SHP77 treated with DMSO at 0.1 percent for 48 hours (cell line): ENCODE measurements at regions not wholly inside any gene's neighbourhood (a gene's known extent, or its start where the extent isn't known, plus 50 kb on each side); places are given as distances from the start of the nearest gene placed in this dataset.

ENCODE experiments used
- DNase-seq: peaks from one replicate; lab custom pipeline; 2025; lab: John Stamatoyannopoulos, UW

DNA sequence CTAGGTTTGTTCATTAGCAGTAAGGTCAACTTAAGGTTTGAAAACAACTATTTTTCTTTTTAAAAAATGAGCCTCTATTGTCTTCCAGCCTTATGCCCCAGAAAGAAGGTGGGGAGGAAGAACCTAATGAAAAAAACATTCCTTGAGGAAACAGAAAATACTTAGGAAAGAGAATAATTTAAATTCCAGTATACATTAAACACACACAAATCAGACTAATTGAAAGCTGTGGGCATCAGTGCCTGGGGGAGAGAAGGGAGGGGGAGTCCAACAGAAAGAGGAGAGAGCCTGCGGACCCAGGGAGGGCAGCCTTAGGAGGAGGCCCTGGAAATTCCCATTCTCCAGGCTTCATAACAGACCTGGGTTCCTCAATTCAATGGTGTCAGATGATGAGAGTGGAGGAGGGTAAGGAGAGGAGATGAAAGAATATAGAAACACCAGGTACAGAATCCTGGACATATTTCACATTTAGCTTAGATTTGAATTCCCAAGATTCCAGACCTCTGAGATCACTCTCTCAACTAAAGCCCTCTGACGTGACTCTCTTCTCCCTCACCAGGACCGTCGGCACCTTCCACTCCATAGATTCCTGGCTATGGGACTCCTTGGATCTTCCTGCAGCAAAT lies 320.5 kb upstream of the UMPS start:
- no peak for DNase-seq

DNA sequence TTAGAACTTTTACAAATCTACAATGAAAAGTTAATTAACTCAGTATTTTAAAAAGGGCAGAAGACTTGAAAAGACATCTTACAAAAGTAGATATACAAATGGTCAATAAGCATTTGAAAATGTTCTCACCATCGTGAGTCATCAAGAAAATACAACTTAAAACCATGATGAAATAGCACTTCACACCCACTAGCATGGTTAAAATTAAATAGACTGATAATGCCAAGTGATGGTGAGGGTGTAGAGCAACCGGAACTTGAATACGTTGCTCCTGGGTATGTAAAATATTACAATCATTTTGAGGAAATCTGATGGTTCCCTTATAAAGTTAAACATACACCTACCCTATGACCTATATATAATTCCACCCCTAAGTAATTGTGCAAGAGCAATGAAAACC lies 319.8 kb upstream of the UMPS start:
- DNase-seq, result no peak

DNA sequence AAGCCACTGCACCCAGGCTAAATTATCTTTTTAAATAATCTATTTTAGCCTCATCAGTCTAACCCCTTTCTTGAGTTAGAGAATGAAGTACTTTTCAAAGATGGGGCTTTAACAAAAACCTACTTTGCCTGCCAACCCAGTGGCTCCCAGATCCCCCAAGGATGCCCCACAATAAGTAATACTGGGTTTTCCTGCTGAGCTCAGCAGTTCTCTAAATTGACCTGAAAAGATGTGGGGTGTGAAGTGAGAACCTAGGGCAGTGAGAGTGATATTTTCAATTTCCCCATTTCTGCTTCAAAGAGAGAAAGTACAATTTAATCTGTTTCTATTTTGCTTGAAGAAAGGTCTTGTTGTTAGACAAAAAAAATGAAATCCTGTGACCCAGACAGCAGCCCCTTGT lies 318.5 kb upstream of the UMPS start:
- no peak for DNase-seq

DNA sequence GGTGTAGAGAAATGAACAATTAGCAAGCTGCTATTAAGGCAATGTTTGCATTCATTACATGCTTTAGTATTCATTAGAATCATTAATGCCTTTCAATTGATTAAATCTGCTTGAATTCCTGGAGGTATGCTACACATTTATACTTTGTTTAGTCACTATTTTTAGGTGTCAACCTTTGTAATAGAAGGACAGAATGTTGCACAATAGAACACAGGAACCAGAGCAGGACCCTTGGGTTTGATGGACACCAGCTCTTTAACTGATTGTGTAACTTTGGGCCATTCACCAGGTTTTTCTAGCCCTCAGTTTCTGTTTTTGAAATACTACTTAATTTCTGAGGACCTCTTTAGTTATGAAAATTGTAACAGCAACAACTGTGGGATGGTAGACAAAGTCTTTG lies 317.6 kb upstream of the UMPS start:
- no peak for DNase-seq

DNA sequence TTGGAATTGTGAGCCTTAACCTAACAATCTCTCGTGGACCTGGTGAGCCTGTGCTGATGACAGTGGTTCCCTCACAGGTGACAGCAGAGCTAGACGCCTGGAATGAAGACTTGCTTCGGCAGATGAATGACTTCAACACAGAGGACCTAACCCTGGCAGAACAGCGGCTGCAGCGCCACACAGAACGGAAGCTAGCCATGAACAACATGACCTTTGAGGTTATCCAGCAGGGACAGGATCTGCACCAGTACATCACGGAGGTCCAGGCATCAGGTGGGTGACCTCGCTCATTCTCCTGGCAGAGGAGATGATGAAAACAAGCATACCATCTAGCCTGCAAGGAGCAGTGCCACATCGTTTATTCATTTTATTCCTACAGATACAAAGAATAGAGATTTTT lies 316.9 kb upstream of the UMPS start:
- no peak for DNase-seq

DNA sequence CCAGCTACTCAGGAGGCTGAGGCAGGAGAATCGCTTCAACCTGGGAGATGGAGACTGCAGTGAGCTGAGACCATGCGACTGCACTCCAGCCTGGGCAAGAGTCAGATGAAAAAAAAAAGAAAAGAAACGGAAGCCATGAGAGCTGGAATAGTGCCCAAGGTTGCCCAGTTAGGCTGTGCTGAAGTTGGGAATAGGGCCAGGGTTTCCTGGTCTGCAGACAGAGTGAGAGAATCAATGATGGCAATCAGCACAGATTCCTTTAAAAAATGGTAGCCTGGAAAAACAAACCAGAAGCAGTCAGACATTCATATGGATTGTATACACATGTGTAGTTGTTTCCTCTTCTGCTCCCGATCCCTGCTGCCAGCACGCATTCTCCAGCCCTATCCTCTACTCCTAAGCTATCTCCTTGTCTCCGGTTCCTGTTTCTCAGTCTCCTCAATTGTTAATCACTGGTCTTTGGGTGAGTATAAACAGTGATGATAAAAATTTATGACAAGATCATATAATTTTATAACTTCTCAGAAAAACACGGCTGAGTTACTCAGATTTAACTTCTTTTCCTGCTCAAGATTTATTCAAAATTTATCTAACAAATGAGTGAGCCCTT lies 316.2 kb upstream of the UMPS start:
- DNase-seq, result no peak

DNA sequence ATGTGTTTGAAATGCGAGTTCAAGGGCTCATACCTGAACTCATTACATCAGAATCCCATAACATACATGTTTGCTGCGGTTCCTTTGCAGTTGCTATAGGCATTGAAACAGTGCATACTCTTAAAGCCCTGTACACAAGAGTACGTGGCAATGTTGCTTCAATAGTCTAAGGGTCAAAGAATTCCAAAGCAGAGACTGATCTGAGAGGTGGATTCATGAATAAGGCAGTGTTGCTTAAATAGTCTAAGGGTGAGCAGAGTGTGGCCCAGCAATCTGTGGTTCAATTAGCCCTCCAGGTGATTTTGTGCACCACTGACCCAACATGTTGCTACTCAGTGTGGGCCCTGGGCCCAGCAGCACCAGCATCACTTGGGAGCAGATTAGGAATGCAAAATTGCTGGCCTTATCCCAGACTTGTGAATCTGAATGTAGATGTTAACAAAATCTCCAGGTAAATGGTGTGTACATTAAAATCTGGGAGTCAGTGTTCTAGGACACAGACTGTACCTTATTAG lies 314.7 kb upstream of the UMPS start:
- DNase-seq, result no peak

DNA sequence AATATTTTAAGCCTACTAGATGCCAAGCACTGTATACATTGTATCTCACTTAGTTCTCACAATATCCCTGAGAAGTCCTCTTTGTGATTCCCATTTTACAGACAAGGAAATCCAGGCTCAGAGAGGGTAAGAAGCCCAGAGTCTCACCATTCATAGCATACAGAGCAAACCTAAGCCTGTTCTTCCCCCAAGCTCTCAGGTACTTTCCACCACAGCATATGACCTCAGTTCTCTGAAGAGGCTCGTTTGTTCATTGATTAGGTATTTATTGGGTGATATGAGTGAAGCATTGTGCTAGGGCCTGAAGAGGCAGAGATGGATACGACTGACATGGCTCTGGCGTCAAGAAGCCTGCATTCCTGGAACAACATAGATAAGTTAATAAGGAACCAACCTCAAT lies 310.9 kb upstream of the UMPS start:
- DNase-seq, result no peak

DNA sequence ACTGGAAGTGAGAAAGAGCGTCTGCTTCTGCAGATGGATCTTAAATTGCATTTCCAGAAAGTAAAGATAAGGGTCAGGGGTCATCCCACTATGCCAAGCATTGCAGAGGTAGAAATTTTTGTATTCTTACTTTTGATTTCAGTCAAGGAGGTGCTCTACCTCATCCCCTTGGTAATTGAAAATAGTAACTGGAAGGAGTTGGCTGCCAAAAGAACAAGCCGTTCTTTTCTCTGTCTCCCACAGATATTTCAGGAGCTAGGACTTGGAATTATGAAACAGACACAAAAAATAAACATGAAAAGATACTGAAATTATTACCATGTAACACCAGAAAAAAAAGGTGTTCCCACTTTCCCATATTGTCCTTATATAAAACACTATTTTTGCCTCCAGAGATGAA lies 309.9 kb upstream of the UMPS start:
- no peak for DNase-seq

DNA sequence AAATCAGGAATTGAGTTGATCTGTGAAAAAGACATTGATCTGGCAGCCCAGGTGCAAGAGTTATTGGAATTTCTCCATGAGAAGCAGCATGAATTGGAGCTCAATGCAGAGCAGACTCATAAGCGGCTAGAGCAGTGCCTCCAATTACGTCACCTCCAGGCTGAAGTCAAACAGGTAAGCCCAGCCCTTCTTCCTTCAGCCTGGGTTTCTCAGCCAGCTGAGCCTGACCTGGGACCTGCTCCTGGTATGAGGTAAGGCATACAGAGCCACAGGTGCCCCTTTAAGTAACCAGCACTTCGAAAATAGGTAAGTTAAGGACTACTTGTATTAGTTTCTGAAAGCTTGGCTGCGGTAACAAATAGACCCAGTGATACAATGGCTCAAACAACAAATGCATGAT lies 307.4 kb upstream of the UMPS start:
- DNase-seq, result no peak

DNA sequence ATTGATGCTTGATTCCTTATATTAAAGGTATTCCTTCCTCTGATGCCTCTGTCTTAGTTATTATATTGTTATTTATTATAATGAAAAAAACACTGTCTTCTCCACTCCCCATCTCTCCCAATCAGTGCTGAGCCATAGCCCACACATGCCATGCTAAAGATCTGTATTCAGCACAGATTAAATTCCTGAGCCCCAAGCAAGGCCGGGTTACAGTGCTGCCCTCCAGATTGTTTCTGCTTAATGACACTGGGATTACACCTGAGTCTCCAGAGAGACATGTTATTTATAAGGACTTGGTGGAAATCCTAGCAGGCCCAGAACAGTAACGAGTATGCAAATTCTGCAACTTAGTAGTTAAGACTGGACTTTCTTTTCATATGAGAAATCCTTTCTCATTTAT lies 305.9 kb upstream of the UMPS start:
- DNase-seq, result no peak

DNA sequence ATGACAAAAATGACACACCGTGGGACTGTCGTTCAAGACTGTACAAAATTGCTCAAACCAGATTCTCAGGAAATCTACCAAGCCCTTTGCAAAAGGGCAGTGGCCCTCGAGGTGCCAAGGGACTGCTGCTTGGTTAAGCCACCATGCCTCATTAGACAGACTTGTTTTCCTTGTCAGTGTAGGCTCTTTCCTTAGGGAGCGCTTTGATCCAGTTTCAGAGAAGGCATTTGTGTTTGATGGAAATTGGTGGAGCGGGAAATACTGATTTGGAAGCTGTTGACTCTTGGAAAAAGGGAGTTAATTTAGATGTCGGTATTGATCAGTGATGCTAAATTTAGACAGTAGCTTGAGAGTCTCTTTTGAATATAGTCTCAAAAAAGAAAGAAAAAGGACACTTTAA lies 304.3 kb upstream of the UMPS start:
- no peak for DNase-seq

DNA sequence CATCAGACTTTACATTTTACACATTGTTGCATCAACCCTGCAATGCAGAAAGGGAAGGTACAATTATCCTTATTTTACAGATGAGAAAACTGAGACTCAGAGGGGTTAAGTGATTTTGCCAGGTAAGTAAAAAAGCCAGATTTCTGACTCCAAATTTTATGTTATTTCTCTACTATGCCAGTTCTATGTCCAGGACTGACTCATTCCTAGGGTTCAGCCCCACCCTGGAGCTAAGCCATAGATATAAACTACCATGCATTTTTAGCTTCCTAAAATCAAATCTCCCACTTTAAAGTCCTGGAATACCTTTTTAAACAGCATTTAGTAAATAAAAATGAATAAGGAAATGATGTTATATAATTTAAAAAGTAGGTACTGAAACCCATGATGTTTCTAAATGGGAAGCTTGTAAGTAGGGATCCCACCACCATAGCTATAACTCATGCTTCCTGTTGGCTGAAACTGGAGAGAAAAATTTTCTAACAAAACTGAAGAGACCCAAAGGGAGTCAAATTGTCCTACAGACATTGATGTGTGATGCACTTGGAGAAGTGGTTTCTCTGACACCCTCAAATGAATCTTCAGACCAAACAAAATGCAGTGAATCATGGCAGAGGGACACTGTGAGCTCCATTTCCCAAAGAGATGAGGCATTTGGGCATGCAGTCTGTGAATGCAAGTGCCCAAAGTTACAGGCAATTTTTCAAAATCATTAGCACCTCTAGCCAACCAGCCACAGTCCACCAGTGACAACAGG lies 301.7 kb upstream of the UMPS start:
- DNase-seq, result no peak

DNA sequence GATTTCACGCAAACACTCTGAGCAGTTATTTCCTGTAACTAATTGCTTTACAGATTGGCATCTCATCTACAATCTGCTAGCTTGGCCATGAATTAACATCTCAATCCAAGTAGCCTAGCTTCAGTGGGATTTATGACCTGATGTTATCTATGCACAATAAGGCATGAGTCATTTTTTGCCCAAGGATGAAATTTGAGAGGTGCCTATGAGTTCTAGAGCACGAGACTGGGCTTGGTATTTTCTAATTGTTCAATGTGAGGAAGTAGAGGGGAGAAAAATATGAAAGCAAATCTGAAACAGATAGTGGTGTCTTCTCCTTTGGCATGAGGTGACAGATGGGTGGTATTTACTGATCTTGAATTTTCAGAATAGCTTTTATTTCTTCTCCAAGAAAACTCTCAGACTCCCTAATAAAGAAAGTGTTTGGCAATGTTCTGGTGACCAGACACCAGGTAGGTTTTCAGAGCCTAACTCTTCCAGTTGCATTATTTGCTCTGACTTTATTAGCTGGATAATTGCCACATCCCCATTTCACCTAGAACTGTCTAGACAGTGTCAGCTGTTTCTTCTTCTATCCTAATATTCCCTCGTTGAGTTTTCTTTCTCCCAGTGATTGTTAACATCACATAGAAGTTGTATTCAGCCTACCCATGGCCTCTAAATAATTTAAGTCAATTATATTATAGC lies 301.0 kb upstream of the UMPS start:
- DNase-seq, result peak; percentile 31

DNA sequence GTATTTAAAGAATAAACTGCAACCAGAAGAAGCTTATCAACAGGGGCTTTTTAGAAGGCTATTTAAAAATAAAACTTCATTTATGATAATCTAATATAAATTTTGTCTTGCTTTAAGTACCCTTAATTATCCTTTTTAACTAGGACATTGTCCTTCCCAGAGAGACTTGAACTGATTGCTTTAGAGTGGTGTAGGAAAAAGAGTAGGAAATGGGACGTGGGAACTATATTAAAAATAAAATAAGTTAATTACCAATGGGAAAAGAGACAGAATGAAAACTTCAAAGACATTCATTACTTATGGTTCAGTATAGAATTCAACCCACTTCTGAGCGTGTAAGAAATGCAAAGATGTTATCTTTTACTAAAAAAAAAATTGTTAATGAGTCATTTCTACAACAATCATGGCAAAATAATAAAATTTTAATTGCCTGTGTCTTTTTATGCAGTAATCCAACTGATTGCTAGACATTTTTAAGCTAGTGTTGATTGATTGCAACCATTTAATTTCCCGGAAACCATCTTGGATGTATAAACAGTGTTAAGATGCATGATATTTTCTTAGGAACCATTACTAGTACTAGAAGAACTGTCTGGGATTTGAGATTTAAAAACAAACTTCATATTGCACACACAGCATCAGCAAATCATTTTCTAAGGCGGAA lies 298.8 kb upstream of the UMPS start:
- no peak for DNase-seq

DNA sequence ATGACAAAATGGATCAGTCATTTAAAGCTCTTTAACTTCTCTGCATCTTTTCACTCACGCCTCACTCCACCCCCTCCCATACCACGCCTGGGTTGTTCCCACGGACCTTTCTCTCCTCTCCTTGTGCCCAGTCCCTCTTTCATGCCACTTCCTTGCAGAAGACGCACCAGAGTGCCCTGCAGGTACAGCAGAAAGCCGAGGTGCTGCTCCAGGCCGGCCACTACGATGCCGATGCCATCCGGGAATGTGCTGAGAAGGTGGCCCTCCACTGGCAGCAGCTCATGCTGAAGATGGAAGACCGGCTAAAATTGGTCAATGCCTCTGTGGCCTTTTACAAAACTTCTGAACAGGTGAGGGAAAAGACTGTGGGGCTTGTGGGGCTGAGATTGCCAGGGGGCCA lies 296.1 kb upstream of the UMPS start:
- DNase-seq, result no peak

DNA sequence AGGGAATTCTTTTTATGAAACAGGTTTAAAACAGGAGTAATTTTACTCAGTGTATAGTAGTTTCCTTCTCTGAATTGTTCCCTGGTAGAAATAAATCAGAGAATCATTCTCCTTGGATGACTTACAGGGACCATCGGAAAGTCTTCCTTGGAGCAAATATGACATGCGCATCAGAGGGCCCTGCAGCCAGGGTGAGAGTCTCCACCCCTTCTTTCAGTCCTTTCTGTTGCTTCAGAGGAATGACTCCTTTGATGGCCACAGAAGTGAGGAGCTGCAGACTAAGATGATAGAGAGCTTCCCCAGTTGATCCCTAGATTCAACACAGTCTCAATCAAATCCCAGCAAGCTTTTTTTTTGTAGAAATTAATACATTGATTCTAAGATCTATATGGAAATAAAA lies 294.8 kb upstream of the UMPS start:
- DNase-seq, result no peak

DNA sequence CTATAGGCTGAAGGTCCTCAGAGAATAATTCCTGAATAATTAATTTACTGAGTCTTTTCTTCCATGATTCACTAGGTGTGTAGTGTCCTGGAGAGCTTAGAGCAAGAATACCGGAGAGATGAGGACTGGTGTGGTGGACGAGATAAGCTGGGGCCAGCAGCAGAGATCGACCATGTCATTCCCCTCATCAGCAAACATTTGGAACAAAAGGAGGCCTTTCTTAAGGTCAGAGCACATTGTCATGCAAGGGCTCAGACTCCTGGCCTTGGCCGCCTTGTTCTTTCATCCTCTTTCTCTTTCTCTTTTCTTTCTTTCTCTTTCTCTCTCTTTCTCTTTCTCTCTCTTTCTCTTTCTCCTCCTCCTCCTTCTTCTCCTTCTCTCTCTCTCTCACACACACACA lies 291.4 kb upstream of the UMPS start:
- DNase-seq, result no peak

DNA sequence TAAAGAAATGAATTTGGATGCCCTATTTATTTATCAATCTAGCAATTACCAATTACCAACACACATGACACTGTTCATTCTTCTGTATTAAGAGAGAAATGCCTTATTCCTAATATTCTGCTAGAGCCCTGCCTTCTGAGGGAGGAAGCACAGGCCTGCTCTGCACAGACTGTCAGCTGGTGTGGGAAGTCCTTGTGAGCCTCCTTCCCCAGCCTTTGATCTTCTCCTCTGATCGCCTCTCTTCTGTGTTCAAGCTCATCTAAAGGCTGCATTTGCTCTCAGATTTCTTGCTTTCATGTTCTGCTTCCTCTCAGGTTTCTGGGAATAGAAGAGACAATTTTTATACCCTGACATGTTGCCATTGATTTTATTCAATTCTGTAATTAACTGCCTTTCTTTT lies 290.6 kb upstream of the UMPS start:
- DNase-seq, result no peak

DNA sequence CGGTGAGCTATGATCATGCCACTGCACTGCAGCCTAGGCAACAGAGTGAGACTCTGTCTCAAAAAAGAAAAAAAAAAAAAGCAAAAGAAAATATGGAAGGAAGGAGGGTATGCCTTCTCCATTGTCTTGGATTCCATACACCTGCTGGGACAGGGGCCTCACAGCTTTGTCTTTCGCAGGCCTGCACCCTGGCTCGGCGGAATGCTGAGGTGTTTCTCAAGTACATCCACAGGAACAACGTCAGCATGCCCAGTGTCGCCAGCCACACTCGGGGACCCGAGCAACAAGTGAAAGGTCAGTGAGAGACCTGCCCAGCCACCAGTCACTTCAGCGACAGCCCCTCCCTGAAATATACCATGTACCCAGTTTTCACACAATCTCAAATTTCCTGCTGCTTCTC lies 288.5 kb upstream of the UMPS start:
- DNase-seq, result no peak

DNA sequence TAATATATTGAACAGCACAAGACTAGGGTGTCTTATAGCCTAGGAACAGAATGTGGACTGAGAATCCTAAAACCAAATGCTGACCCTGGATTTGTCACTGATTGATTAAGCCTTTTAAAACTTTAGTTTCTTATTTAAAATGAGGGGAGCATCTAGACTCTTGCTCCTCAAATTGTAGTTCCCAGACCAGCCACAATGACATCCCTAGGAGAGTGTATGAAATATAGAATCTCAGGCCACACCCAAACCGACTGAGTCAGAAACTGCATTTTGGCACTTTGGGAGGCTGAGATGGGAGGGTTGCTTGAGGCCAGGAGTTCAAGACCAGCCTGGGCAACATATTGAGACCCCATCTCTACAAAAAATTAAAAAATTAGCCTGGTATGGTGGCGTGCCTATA lies 287.8 kb upstream of the UMPS start:
- no peak for DNase-seq

DNA sequence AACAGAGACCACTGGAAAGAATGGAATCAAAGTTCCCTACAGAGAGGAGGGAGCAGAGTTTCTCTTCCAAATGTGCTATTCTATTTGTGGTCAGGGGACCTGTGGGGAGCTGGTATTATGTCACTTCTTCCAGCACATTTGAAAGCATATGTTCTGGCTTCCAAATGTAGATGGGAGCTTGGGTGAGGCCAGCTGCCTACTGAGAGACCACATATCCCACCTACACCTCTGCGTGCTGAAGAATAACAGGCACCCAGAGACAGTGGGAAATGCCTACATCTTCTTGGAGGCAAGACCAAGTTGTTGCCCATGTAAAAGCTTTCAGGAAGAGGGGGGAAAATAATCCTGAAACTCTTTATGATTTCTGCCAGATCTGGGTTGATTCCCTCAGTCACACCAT lies 286.8 kb upstream of the UMPS start:
- DNase-seq, result no peak
